Activated CD4-positive, alpha-beta T cell treated with anti-CD3 and anti-CD28 coated beads, Interleukin-2, amount 10 ng/mL, durations not matched to agents 7 days and 5 days (primary cell): ENCODE measurements at regions not wholly inside any gene's neighbourhood (a gene's known extent, or its start where the extent isn't known, plus 50 kb on each side); places are given as distances from the start of the nearest gene placed in this dataset.

Source experiments
- CTCF ChIA-PET: fragments of 350-600 bp; sonication (Branson Sonifier 250); formaldehyde crosslinking; loops from one replicate; lab custom pipeline; 2021; ENCODE audit warnings: antibody characterized with exemption; lab: Charles Lee
- POLR2A ChIA-PET: fragments of 350-600 bp; sonication (Branson Sonifier 250); formaldehyde crosslinking; loops from one replicate; lab custom pipeline; 2021; ENCODE audit warnings: antibody characterized with exemption; lab: Charles Lee
- DNase-seq: peaks from one replicate; pipeline ENCODE4 v3.0.0-alpha.2; 2020
- H3K27ac Mint-ChIP-seq: one replicate; pipeline ENCODE4 v1.8.0; 2021; ENCODE audit warnings: mild to moderate bottlenecking, moderate library complexity, mixed read lengths
- H3K27me3 Mint-ChIP-seq: one replicate; pipeline ENCODE4 v1.8.0; 2021; ENCODE audit warnings: mixed read lengths
- H3K36me3 Mint-ChIP-seq: one replicate; pipeline ENCODE4 v1.8.0; 2021; ENCODE audit warnings: low read depth, mixed read lengths
- H3K4me1 Mint-ChIP-seq: one replicate; pipeline ENCODE4 v1.8.0; 2021; ENCODE audit warnings: mixed read lengths
- H3K4me3 Mint-ChIP-seq: one replicate; pipeline ENCODE4 v1.8.0; 2021; ENCODE audit warnings: mild to moderate bottlenecking, moderate library complexity, mixed read lengths
- H3K9me3 Mint-ChIP-seq: one replicate; pipeline ENCODE4 v1.8.0; 2021; ENCODE audit warnings: mixed read lengths

DNA sequence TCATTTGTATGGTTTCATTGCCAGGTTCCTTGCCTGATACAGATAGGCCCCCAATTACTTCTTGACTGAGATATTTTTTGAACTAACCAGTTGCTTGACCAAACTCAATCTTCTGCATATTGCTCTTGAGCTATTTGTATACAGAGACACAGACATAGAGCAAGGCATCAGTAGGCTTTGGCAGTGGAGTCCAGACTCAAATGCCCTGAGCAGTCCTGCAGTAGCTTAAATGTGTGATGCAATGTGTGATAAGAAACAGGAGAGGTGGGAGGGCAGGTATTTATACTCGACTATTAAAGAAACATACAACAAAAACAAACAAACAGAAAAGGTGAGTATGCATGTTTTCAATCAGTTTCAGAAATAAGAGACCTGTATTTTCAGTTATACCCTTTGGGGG lies 197.9 kb upstream of the DAB1 start:
- ChIA-PET CTCF (no interaction called here), POLR2A (no interaction called here)
- DNase-seq = no peak
- H3K36me3 Mint-ChIP-seq = no peaks in the 10 kb centered on the region
- H3K27ac Mint-ChIP-seq = no peak overlapping the region
- no peak overlapping the region for H3K4me3 Mint-ChIP-seq
- H3K4me1 Mint-ChIP-seq = no peaks in the 10 kb centered on the region
- H3K9me3 Mint-ChIP-seq = no peaks in the 10 kb centered on the region
- peaks cover 1% of the 10 kb centered on the region for H3K27me3 Mint-ChIP-seq

GRCh38 chr1:57620605-57621004 lies 196.7 kb upstream of the DAB1 start:
- DNase-seq = no peak

DNA sequence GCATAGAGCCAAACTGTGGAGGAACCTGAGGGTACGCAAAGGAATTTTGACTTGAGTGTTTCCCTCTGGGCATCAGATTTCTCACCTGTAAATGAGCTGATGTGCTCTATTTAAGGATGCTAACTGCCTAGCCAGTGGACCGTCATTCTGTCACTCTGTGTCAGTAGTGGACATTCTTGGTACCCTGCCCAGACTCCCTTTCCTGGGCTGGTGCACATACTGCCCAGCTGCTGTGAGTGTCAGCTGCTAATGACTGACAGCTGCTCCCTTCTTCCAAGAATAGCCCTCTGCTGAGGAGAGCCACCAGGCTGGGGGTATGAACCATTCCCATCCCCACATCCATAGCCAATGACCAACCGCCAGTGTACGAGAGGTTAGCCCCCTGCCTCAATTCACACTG lies 193.1 kb upstream of the DAB1 start:
- Mint-ChIP-seq H3K4me1 (peaks cover 3% of the 10 kb centered on the region), H3K36me3 (no peaks in the 10 kb centered on the region), H3K4me3 (no peak overlapping the region), H3K27ac (no peak overlapping the region), H3K27me3 (peaks cover 1% of the 10 kb centered on the region), H3K9me3 (no peaks in the 10 kb centered on the region)
- DNase-seq = no peak
- CTCF ChIA-PET = no interaction called here
- POLR2A ChIA-PET = no interaction called here

More at GRCh38 chr1:57620605-57621004, 196.7 kb upstream of the DAB1 start:
- ChIA-PET POLR2A (interaction anchor here (0.6 kb wide), 1 partner anchor 22 kb away, joined by 3 read pairs; no protein-coding TSS in a partner anchor), CTCF (interaction anchor here (0.7 kb wide), 1 partner anchor 86 kb away, joined by 3 read pairs; no protein-coding TSS in a partner anchor)
- H3K4me1 Mint-ChIP-seq = peaks cover 3% of the 10 kb centered on the region
- no peaks in the 10 kb centered on the region for H3K36me3 Mint-ChIP-seq
- no peak overlapping the region for H3K4me3 Mint-ChIP-seq
- H3K9me3 Mint-ChIP-seq = no peaks in the 10 kb centered on the region
- no peak overlapping the region for H3K27ac Mint-ChIP-seq
- H3K27me3 Mint-ChIP-seq = peaks cover 1% of the 10 kb centered on the region

GRCh38 chr1:57615956-57616355 lies 192.1 kb upstream of the DAB1 start:
- Mint-ChIP-seq H3K4me1 (peaks cover 3% of the 10 kb centered on the region), H3K4me3 (no peak overlapping the region), H3K9me3 (no peaks in the 10 kb centered on the region), H3K36me3 (no peaks in the 10 kb centered on the region), H3K27me3 (peaks cover 1% of the 10 kb centered on the region), H3K27ac (no peak overlapping the region)
- DNase-seq = no peak
- CTCF ChIA-PET = no interaction called here
- POLR2A ChIA-PET = no interaction called here

DNA sequence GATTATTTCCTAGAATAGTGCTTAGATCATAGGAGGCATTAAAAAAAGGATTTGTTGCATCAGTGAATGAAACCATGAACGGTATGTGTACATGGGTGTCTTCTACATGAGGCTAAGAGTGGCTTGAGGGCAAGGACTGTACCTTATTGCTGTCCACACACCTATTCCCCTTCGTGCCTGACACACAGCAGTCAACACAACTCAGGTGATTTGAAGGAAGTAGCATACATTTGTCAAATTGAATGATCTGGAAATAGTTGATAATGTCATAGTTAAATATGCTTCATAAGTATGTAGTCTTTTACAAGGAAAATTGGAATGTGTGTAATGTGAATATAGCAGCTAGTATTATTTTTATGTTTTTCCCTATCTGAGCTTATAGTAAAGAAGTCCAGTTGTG lies 189.0 kb upstream of the DAB1 start:
- POLR2A ChIA-PET = no interaction called here

GRCh38 chr1:57605933-57606332 lies 182.1 kb upstream of the DAB1 start:
- no peak overlapping the region for H3K27ac Mint-ChIP-seq
- H3K27me3 Mint-ChIP-seq = no peaks in the 10 kb centered on the region
- no peak overlapping the region for H3K4me3 Mint-ChIP-seq
- no peaks in the 10 kb centered on the region for H3K36me3 Mint-ChIP-seq
- H3K4me1 Mint-ChIP-seq = no peaks in the 10 kb centered on the region
- POLR2A ChIA-PET = no interaction called here
- H3K9me3 Mint-ChIP-seq = no peaks in the 10 kb centered on the region
- DNase-seq = no peak
- CTCF ChIA-PET = no interaction called here

More for the DNA sequence above, 189.0 kb upstream of the DAB1 start:
- Mint-ChIP-seq H3K9me3 (no peaks in the 10 kb centered on the region), H3K27me3 (peaks cover under 1% of the 10 kb centered on the region), H3K27ac (no peak overlapping the region), H3K4me3 (no peak overlapping the region), H3K4me1 (peaks cover 3% of the 10 kb centered on the region), H3K36me3 (no peaks in the 10 kb centered on the region)
- DNase-seq = no peak
- CTCF ChIA-PET = no interaction called here

GRCh38 chr1:57603696-57604095 lies 179.8 kb upstream of the DAB1 start:
- Mint-ChIP-seq H3K36me3 (no peaks in the 10 kb centered on the region), H3K4me3 (no peak overlapping the region), H3K27ac (no peak overlapping the region), H3K27me3 (no peaks in the 10 kb centered on the region), H3K9me3 (no peaks in the 10 kb centered on the region), H3K4me1 (no peaks in the 10 kb centered on the region)
- ChIA-PET CTCF (no interaction called here), POLR2A (no interaction called here)
- DNase-seq = no peak

GRCh38 chr1:57600424-57600823 lies 176.6 kb upstream of the DAB1 start:
- Mint-ChIP-seq H3K27ac (no peak overlapping the region), H3K4me1 (no peaks in the 10 kb centered on the region), H3K4me3 (no peak overlapping the region), H3K36me3 (no peaks in the 10 kb centered on the region), H3K9me3 (no peaks in the 10 kb centered on the region), H3K27me3 (no peaks in the 10 kb centered on the region)
- ChIA-PET CTCF (no interaction called here), POLR2A (no interaction called here)
- DNase-seq = no peak

DNA sequence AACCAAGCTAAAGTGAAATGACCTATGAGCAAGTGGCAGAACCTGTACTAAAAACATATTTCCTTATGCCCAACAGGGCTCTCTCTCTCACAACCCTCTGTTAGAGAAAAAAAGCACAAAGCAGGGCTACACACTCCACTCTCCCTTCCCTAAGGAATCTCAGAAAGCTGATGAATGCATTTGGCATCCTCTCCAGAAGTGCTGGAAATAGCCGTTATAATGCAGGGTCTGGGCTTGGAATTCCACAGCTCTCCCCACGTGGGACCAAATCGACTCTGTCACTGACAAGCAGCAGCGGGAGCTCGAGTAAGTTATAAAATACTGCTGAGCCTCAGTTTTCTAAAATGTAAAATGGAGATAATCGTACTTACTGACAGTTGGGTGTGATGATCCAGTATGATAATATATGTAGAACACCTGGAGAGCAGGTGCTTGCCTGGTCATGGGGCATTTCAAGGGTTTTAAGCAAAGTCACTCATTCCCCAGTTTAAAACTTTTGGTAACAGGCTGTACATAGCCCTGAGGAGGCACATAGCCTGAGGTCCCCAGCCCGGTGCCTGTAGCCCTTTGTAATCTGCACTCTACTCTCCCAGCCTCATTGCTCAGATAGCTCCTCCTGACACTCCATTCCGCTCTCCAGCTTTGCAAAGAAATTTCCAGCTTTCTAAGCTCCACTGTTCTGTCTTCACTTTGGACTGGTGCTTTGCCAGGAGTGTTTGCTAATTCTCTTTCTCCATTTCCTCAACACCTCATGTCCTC lies 175.6 kb upstream of the DAB1 start:
- ChIA-PET POLR2A (no interaction called here), CTCF (no interaction called here)
- H3K4me1 Mint-ChIP-seq = no peaks in the 10 kb centered on the region
- H3K27me3 Mint-ChIP-seq = no peaks in the 10 kb centered on the region
- no peaks in the 10 kb centered on the region for H3K36me3 Mint-ChIP-seq
- H3K4me3 Mint-ChIP-seq = no peak overlapping the region
- DNase-seq = no peak
- no peak overlapping the region for H3K27ac Mint-ChIP-seq
- no peaks in the 10 kb centered on the region for H3K9me3 Mint-ChIP-seq

- Mint-ChIP-seq H3K4me3 (no peak overlapping the region), H3K36me3 (no peaks in the 10 kb centered on the region), H3K27me3 (no peaks in the 10 kb centered on the region), H3K27ac (no peak overlapping the region), H3K4me1 (no peaks in the 10 kb centered on the region), H3K9me3 (no peaks in the 10 kb centered on the region)
- POLR2A ChIA-PET = no interaction called here
- no peak for DNase-seq
- CTCF ChIA-PET = no interaction called here
Measured at GRCh38 chr1:57597036-57597435, 173.2 kb upstream of the DAB1 start.

DNA sequence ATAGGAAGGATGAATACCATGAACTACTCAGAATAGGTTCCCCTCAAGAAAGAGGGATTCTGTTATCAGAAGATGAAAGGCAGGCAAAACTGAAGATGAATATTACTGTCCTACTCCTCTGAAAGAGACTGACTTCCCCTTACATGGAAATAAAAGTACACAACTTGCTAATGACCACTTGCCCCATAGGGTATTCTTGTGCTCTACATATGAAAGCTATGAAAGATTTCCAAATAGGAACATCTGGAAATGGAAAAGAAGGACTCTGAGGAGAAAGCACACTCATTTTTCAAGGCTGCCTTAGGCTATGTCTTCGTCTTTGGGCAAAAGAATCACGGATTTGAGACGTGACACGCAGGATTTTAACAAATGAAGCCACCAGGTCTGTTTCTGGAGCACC lies 170.1 kb upstream of the DAB1 start:
- Mint-ChIP-seq H3K4me3 (no peak overlapping the region), H3K4me1 (no peaks in the 10 kb centered on the region), H3K9me3 (no peaks in the 10 kb centered on the region), H3K27me3 (no peaks in the 10 kb centered on the region), H3K27ac (no peak overlapping the region), H3K36me3 (no peaks in the 10 kb centered on the region)
- POLR2A ChIA-PET = no interaction called here
- DNase-seq = no peak
- CTCF ChIA-PET = no interaction called here

GRCh38 chr1:57591842-57592241 lies 168.0 kb upstream of the DAB1 start:
- CTCF ChIA-PET = no interaction called here
- H3K4me1 Mint-ChIP-seq = no peaks in the 10 kb centered on the region

GRCh38 chr1:57590978-57591377 lies 167.1 kb upstream of the DAB1 start:
- Mint-ChIP-seq H3K27me3 (no peaks in the 10 kb centered on the region), H3K27ac (no peak overlapping the region), H3K9me3 (no peaks in the 10 kb centered on the region), H3K4me3 (no peak overlapping the region), H3K36me3 (no peaks in the 10 kb centered on the region), H3K4me1 (no peaks in the 10 kb centered on the region)
- DNase-seq = no peak
- POLR2A ChIA-PET = no interaction called here
- CTCF ChIA-PET = no interaction called here

More at GRCh38 chr1:57591842-57592241, 168.0 kb upstream of the DAB1 start:
- POLR2A ChIA-PET = no interaction called here
- Mint-ChIP-seq H3K27me3 (no peaks in the 10 kb centered on the region), H3K9me3 (no peaks in the 10 kb centered on the region), H3K27ac (no peak overlapping the region), H3K4me3 (no peak overlapping the region), H3K36me3 (no peaks in the 10 kb centered on the region)
- DNase-seq = no peak

GRCh38 chr1:57586842-57587241 lies 163.0 kb upstream of the DAB1 start:
- Mint-ChIP-seq H3K4me3 (no peak overlapping the region), H3K9me3 (no peaks in the 10 kb centered on the region), H3K36me3 (no peaks in the 10 kb centered on the region), H3K27ac (no peak overlapping the region), H3K27me3 (no peaks in the 10 kb centered on the region), H3K4me1 (no peaks in the 10 kb centered on the region)
- ChIA-PET POLR2A (no interaction called here), CTCF (no interaction called here)
- no peak for DNase-seq
